ENCODE measurements at regions not wholly inside any gene's neighbourhood (a gene's known extent, or its start where the extent isn't known, plus 50 kb on each side); places are given as distances from the start of the nearest gene placed in this dataset.

GRCh38 chr14:84090837-84091236, 1439.1 kb upstream of the FLRT2 start:
- TF ChIP-seq POLR2A (IDR thresholded peaks at IDR 0.05; ENCODE audit: low read length) (no peak), GATA1 (IDR thresholded peaks at IDR 0.05; ENCODE audit: low read depth, low read length) (no peak)

Data from erythroblast (primary cell).